Astrocyte of the spinal cord (primary cell): ENCODE measurements at regions not wholly inside any gene's neighbourhood (a gene's known extent, or its start where the extent isn't known, plus 50 kb on each side); places are given as distances from the start of the nearest gene placed in this dataset.

Source experiments
- DNase-seq: peaks from one replicate; pipeline ENCODE4 v3.0.0; 2011; ENCODE audit warnings: low read depth, low spot score
- H3K4me3 ChIP-seq: 2 replicates; pipeline ENCODE4 v1.5.1; 2011; ENCODE audit warnings: low read depth, mild to moderate bottlenecking, low read length, moderate library complexity
- CTCF ChIP-seq: IDR thresholded peaks from 2 replicates; pipeline ENCODE4 v1.5.1; 2012; ENCODE audit warnings: low read depth, mild to moderate bottlenecking, low read length, inconsistent platforms
- in situ Hi-C: cut with HindIII; loops from 2 replicates; pipeline ENCODE4 v1.10.0; 2017; ENCODE audit warnings: low sequenced_read_pairs

- no peak for DNase-seq
- H3K4me3 ChIP-seq, result no peak overlapping the region
- TF ChIP-seq CTCF, result no peak
- in situ Hi-C loops, result no loop called here
Observed at GRCh38 chr2:42947809-42948600, 155.6 kb upstream of the HAAO start.

- no peak for TF ChIP-seq CTCF
- no peak overlapping the region for H3K4me3 ChIP-seq
- in situ Hi-C loops, result no loop called here
- DNase-seq, result no peak
Observed at GRCh38 chr2:42944779-42945415, 152.5 kb upstream of the HAAO start.

- TF ChIP-seq CTCF, result no peak
- no peak overlapping the region for H3K4me3 ChIP-seq
- in situ Hi-C loops, result no loop called here
- DNase-seq, result no peak
Observed at GRCh38 chr2:42942990-42943493, 150.7 kb upstream of the HAAO start.

GRCh38 chr2:42942214-42942989 is 150.0 kb upstream of the HAAO start:
- no peak overlapping the region for H3K4me3 ChIP-seq
- no peak for DNase-seq
- in situ Hi-C loops, result no loop called here
- no peak for TF ChIP-seq CTCF

- TF ChIP-seq CTCF, result no peak
- DNase-seq, result no peak
- H3K4me3 ChIP-seq, result no peak overlapping the region
- in situ Hi-C loops, result no loop called here
Observed at GRCh38 chr2:42941633-42942176, 149.3 kb upstream of the HAAO start.
